ENCODE measurements at regions not wholly inside any gene's neighbourhood (a gene's known extent, or its start where the extent isn't known, plus 50 kb on each side); places are given as distances from the start of the nearest gene placed in this dataset.

DNA sequence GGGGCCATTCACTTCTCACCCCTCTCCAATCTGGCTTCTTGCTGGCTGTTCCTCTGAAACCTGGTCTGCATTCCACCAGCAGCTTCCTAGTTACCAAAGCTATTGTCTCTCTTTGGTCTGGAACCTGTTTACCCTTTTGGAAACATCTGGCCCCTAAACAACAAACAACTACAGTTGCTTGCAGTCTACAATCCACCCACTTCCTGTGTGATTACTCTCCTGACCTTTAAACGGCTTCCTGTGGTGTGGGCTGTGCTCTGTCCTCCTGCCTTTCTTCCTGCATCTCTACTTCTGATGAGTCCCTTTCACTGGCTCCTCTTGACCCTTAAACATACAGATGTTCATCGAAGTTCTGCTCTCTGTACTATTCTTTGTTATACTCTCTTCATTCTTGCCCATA, 303.8 kb downstream of the TDRD15 start:
- intact Hi-C loops (cut with micrococcal nuclease), result no loop called here

DNA sequence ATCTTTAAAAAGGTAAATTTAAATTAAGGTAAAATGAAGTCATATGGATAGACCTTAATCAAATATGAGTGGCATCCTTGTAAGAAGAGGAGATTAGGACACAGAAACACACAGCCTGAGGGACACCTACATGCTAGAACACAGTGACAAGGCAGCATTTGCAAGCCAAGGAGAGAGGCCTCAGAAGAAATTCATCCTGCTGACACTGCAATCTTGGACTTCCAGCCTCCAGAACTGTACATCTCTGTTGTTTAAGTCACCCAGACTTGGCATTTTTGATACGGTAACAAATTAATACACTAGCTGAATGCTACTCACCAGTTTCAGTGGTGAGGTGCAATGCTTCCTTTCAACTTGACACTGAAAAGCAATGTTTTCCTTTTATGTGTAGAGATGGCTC, 305.0 kb downstream of the TDRD15 start:
- intact Hi-C loops (cut with micrococcal nuclease), result no loop called here

DNA sequence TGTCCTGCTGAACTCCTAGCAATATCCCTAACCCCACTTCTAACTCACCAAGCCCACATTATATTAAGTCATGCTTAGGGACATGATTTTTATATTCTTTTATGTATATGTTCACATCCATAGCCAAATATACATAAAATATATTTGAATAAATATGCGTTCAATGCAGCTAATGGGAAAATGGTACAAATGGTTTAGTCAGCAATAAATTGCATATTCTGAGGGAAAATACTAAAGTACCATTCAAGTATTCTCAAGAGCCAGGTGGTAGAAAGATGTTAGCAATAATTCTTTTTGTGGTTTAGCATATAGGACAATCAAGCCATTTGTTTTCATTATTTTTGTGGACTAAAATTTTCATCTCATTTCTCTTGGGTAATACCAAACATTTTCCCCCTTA, 306.0 kb downstream of the TDRD15 start:
- intact Hi-C loops (cut with micrococcal nuclease), result no loop called here

DNA sequence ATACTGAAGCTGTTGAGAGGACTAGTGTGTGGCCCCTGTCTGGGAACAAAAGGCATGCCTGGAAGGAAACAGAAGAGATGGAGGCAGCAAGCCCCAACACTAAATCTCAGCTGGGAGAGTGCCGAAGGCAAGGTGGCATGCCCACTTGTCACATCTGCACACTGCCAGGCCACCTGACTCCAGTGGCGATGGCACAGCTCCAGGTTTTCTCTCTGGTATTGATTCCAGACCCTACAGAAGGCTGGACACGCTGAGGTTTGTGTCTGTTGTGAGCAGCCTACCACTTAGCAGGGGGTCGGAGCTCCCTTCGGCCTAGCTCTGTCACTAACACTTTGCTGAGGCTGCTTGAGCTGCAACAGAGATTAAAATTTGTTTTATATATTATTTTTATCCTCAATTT, 307.3 kb downstream of the TDRD15 start:
- intact Hi-C loops (cut with micrococcal nuclease), result no loop called here

DNA sequence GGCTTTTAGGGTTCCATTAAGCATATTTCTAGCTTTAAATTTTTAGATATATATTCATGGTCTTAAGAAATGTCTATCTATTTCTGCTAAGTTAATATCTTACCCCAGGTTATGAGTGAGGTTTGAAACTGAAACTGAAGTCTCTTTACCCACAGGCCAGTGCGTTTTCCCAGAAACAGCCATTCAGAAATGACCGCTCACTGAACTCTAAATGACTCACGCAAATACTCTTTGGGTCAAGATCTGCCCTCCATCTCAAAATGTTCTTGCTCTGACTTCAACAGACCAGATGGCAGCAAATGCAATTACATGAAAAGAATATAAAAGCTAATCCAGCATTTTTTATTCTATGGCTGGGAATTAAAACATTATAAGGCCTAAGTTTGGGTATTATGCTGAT, 315.2 kb downstream of the TDRD15 start:
- intact Hi-C loops (cut with micrococcal nuclease), result no loop called here

DNA sequence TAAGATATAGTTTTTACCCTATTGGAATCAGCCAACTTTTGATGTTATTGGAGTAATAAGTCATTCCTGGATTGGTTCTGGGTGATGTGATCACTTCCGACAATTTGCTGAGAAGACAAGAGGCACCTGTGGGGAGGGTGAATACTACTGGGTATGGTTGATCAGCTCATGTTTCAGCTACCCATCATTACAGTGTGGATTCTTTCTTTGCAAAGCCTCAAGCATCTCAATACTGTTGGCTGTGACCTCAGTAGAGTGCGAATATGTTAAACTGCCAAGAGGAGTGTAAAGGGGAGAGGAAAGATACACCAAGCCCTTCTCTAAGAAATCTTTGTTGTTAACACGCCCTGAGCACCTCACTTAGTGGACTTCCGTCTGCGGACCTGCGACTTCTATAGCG, 317.7 kb downstream of the TDRD15 start:
- intact Hi-C loops (cut with micrococcal nuclease), result no loop called here

DNA sequence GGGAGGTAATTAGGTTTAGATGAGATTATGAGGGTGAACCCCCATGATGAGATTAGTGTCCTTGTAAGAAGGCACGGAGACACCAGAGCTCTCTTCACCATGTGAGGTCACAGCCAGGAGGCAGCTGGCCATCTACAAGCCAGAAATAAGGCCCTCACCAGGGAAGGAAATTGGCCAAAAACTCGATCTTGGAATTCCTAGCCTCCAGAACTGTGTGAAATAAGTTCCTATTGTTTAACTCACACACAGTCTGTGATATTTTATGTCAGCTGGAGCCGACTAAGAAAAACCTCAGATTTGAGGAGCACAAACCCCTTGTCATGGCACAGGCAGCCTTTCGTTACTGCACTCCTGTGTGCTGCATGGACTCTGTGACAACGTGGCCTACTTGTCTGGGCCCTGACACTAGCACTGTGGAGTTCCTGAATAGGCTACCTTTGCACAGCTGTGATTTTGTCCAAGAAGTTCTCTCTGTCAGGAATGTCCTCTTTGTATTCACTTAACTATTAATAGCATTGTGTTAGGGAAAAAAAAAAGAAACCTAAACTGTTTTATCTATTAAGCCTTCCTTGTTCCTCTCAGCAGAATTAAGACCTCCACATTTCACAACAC, 319.8 kb downstream of the TDRD15 start:
- intact Hi-C loops (cut with micrococcal nuclease), result no loop called here

DNA sequence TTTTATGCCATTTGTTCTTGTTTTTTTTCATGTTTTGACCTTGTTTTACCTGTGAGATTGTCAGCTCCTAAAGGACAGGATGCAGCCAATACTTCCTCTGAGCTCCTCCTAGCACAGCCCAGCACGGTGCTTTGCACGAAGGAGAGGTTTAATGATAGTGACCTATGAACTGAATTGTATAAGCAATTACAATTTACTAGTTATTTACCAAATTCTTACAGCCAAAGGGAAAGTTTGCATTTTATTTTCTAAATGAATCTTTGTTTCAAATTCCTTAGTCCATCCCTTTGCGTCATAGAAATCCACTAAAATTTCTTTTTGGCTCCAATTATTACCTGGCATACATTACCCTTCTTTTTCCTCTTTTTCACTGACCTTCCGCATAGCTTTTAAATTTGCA, 326.1 kb downstream of the TDRD15 start:
- intact Hi-C loops (cut with micrococcal nuclease), result no loop called here

DNA sequence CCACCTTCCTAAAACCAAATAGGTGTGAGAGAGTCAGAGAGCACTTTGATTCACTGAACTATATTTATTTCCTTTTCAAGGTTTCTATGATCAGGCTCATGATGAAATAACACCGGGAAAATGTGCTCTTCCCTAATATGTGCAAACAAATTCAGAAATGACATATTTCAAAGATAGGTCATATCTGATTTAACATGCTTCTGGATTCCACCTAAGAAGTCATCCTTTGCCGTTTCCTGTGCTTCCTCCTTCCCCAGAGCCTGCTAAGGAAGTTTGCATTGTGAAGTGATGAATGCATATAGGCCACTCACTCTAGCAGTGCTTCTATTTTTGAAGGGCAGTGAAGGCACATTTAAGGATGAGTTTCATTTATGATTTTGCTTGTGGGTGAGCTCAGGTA, 327.6 kb downstream of the TDRD15 start:
- intact Hi-C loops (cut with micrococcal nuclease), result no loop called here

DNA sequence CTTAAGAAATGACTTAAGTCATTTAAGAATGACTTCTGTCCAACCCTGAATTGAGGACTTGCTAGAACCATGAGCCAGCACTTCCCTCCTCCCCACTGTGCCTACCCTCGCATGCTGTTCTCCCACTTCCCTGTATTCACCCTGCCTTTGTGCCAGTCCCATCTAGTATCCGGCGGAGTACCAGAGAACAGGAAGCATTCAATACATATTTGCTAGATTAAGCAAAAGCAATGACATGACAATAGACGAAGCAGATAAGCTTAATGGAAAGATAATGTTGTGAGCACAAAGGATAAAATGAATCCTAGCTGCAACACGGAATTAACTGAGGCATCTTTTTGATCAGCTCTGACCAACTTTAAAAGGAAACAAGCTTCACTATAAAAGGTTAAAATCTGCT, 328.5 kb downstream of the TDRD15 start:
- intact Hi-C loops (cut with micrococcal nuclease), result no loop called here

DNA sequence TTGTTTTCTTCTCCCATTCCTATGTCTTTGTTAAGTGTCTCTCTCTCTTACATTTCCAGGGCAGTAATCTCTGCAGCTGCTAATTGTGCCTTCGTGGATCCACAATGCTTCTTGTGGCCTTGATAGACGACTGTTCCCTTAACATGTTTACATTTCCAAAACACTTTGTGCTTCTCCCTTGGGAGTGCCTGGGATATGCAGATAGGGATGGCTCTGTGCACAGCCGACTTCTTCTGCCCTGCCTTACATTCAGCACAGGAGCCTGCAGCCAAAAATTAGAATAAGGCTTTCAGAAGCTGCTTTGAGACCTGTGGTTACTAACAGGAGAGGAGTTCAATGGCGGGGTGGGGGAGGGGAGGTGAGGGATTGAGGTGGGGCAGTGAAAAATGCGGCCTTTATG, 328.9 kb downstream of the TDRD15 start:
- intact Hi-C loops (cut with micrococcal nuclease), result no loop called here

DNA sequence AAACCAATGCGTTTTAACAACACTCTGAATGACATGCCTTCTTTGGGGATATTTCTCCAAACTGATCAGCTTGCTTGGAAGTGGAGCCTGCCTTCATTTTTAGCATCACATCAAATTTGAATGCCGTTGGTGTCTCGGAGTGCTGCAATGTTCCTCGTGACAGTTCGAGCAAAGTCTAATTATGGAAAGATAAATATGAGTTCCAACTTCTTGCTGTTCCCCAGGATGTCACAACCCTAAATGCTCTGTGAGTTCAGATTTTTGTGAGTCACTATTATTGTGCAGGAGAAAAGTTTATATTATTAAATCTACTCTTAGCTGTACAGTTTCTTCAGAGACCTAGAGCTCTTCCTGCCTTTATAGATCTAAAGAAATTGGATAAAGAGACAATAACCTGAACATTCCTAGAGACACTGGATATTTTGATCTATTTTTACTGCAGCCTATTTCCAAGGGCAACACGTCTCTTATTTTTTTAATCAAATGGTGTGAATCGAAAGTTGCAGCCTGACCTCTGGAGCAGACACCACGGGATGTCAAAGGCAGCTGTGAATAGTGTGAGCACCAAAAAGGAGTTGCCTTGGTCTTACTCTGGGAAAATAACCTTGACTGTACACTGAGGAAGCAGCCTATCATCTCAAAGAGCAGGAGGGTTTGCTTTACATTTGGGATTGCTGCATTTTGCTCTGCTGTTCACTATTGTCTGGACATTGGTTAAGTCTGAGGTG, 330.1 kb downstream of the TDRD15 start:
- intact Hi-C loops (cut with micrococcal nuclease), result no loop called here

DNA sequence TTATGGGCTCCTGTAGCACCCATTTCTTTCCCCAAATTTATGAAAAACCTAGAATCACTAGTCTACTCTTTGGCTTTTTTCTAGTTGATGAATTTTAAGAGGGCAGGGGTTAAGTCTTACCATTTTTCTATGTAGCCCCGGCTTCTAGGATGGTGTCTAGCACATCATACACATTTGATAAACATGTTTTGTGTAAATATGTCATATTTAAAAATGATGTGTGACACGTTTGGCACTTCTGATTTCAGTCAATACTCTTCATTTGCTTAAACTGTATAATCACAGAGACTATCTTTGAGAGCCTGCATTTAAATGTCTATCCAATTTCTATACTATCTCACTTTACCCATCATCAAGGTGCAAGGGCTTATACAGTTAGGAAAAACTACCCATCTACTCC, 331.1 kb downstream of the TDRD15 start:
- intact Hi-C loops (cut with micrococcal nuclease), result no loop called here

DNA sequence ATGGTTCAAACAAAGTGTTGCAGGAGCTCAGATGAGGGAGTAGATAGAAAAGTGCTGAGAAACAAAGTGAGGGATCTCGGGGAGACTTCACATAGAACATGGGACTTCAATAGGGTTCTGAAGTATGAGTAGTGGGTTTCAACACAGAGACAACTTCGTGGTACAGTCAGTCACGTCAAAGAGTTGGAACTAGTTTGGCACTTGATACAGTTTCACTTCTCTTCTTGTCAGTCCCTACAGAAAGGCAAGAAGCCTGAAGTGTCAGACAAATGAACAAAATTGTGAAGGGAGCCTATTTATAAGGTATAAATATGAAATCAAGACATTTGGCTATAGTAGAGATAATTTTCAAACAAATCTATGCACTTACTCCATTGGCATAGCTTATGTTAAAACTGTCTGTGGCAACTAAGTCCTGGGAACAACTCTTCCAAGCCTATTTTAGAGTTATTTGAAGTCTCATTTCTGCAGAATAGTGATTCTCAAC, 338.0 kb downstream of the TDRD15 start:
- intact Hi-C loops (cut with micrococcal nuclease), result no loop called here

DNA sequence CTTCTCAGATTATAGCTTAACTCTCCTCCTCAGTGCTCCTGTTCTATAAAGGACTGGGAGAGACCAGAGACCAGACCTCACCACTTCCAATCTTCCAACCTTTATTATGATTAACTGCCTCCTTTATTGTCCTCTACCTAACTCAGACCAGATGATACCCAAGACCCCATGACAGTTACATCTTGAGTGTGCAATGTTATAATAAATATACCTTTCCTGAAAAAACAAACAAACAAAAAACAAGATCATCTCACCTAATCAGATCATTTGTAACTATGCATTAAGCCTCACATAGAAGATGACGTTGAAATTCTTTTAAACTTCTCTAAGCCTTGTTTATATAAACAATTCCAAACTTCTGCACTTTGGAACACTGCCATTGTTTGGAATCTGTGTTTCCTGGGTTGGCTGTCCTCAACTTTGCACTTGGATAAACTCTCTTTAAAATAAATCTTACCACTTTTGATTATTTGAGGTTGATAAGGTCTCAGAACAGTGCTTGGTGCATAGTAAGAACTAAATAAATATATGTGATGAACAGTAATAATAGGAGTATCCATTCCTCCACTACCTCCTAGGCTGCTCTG, 342.7 kb downstream of the TDRD15 start:
- intact Hi-C loops (cut with micrococcal nuclease), result no loop called here

DNA sequence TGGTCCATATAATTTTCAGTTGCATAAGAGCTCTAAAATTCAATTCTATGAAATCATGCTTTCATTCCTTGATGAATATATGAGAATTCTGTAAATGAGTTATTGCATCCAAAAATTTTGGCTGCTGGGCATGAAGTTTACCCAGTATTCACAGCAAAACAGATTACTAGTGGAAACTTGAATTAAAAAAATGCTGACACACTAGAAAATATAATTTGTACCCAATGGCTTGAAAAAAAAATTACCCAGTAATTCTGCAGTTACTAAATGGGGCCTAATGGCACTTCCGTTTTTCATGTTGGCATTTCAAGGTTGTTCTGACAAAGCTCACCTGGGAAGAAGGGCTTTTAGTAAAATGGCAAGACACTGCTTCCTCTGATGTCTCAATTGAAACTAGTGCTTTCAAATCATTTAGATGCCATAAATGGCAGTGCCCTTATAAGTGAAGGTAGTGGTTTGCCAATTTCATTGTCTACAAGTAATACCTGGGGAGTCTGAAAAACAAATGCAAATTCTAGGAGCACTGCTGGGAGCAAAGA, 343.6 kb downstream of the TDRD15 start:
- intact Hi-C loops (cut with micrococcal nuclease), result no loop called here

DNA sequence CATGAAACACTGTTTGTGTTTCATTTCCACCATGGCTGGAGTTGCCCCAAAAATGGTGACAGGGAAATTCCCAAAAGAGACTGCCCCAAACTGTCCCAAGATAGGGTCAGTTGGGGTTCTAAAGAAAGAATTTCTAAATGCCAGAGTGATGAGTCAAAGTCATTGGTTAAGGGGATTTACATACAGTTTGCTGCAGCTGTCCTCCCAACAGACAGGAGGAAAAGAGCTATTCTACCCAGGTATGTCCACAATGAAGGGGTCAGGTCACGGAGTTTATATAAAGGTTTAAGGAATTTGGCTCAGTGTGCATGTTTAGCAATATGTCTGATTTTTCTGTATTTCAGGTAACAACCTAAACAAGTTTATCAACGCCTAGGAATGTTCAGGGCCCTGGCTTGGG, 344.1 kb downstream of the TDRD15 start:
- intact Hi-C loops (cut with micrococcal nuclease), result no loop called here

DNA sequence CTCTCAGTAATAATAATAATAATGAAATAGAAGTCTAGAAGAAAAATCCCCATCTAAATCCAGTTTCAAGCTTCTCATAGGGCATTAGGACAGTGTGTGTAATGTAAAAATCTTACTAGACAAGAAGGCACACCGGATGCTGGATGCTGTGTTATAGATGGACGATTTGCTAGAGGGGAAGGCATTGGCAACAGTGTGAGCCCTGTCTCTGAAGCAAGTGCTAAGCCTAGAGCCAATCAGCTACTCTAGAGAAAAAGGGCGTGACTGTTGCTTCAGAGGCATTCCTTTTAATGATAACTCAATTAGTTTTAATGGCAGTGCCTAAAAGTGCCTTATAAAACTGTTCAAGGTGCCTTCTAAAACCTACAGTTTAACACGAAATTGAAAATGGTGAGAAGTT, 344.9 kb downstream of the TDRD15 start:
- intact Hi-C loops (cut with micrococcal nuclease), result no loop called here

DNA sequence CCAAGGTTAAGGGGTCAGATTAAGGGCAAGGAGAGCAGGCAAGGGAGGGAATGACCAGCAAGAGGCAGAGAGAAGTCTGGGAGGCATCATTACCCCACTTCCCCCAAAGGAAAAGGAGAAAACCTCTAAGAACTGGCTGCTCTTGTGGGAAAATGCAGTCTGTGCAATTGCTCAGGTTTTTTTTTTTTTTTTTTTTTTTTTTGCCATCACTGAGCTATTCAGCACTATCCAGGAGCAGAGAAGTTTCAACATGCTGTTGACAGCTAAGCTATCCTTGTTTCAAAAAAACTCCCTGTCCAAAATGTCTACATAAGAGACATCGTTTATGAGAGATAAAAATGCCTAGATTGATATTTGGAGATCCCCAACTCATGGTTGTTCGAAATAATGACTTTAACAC, 345.4 kb downstream of the TDRD15 start:
- intact Hi-C loops (cut with micrococcal nuclease), result no loop called here

DNA sequence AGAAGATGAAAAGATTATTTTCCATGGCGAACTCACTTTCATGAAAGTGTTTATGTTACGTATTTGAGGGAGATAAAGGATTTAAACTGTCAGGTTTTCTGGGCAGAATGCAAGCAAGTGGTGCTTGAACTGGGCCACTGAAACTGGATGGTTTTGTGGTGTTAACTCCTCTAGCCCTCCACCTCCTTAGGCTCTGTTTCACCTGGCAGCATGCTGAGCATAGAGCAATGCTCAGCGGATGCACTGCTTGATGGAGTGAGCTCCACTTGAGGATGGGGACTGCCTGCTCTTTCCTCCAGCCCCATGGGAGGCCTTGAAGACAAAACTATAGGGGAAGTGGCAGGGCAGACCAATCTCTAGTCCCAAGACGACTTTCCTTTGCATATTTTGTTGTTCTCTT, 345.8 kb downstream of the TDRD15 start:
- intact Hi-C loops (cut with micrococcal nuclease), result no loop called here

DNA sequence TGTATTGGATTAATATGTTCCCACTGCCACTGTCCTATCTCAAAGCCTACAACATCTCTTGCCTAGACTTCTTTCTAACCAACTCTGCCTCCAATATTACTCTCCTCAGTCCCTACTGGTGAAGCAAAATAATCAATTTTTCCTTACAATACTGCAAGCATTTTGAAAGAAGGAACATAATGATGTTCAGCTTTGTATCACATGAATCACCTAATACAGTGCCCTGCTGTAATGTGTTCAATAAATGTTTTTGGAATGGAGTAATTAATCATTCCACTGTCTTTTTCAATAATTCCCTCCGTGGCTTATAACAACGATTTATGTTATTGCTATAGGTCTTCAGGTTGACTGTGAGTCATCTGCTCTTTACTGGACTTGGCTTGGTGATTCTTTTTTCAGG, 356.4 kb downstream of the TDRD15 start:
- intact Hi-C loops (cut with micrococcal nuclease), result no loop called here

DNA sequence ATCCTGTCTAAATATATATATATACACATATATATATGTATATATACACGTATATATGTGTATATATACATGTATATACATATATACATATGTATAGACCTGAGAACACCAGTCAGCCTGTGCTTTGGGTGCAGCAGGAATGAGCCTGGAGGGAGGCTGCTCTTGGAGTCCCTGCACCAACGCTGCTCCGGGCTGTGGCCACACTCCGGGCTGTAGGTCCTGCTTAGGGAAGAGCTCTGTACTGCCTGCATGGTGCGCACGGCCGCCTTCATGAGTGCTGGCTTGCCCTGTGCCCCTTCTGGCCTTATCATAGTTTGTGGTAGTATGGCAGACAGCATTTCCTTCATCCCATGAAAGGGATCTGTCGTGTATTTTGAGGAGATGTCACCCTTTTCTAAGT, 360.9 kb downstream of the TDRD15 start:
- intact Hi-C loops (cut with micrococcal nuclease), result no loop called here

DNA sequence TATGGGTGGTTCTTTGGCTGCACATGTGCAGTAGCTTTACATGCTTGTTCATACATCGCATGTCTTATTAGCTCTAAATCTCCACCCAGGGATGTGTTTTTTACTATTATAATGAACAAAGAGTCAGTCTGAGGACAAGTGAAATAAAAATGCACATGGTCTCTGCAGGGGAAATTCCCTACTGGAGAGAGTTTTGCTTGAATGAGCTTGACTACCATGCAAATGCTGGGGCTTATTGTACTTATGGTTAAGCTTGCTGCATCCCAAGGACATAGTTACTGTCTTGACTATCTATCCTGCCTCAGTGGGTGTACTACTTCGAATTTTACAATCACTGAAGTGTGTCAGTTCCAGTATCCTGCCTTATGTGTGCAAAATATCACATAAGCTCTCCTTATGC, 362.7 kb downstream of the TDRD15 start:
- intact Hi-C loops (cut with micrococcal nuclease), result no loop called here
